PC-9 (cell line): ENCODE measurements at regions not wholly inside any gene's neighbourhood (a gene's known extent, or its start where the extent isn't known, plus 50 kb on each side); places are given as distances from the start of the nearest gene placed in this dataset.

Source experiments
- BruUV-seq: library from RNA; stranded (reverse); fragments of 400-500 nt; replicated peaks from 2 replicates; lab custom pipeline; 2021; lab: Mats Ljungman, UMichigan
- CTCF ChIA-PET: fragments of 300-600 bp; sonication (Branson Sonifier 250); formaldehyde crosslinking; loops from one replicate; lab custom pipeline; 2022; ENCODE audit warnings: antibody characterized with exemption; lab: Charles Lee
- POLR2A ChIA-PET: fragments of 300-600 bp; sonication (Branson Sonifier 250); formaldehyde crosslinking; loops from one replicate; lab custom pipeline; 2022; ENCODE audit warnings: antibody characterized with exemption; ENCODE audit not compliant: unreplicated experiment; lab: Charles Lee
- DNase-seq, 2 experiments: peaks; one replicate each; pipeline versions ENCODE4 v3.0.0 to v3.0.0-alpha.2; 2015 to 2022; ENCODE audit warnings: mixed read lengths in 1 of 2
- H2AFZ ChIP-seq: fragments of 200-600 bp; sonication (generic); 2 replicates; pipeline ENCODE4 v1.8.1; 2017; ENCODE audit warnings: antibody characterized with exemption
- H3F3A ChIP-seq: fragments of 200-600 bp; sonication (generic); 2 replicates; pipeline ENCODE4 v1.8.1; 2017; ENCODE audit warnings: antibody characterized with exemption, mild to moderate bottlenecking, low read depth; ENCODE audit not compliant: insufficient read depth
- H3K27ac ChIP-seq: fragments of 200-600 bp; sonication (generic); 2 replicates; pipeline ENCODE4 v1.6.1; 2016; ENCODE audit warnings: mixed run types
- H3K27me3 ChIP-seq: fragments of 200-600 bp; sonication (generic); 2 replicates; pipeline ENCODE4 v1.6.1; 2016; ENCODE audit warnings: low read depth, mixed run types; ENCODE audit not compliant: insufficient read depth
- H3K36me3 ChIP-seq: fragments of 200-600 bp; sonication (generic); 2 replicates; pipeline ENCODE4 v1.6.1; 2016; ENCODE audit warnings: low read depth, mixed run types
- H3K4me1 ChIP-seq: fragments of 200-600 bp; sonication (generic); replicated peaks from 2 replicates; pipeline ENCODE4 v1.6.1; 2016; ENCODE audit warnings: mixed run types; ENCODE audit not compliant: insufficient read depth
- H3K4me2 ChIP-seq: fragments of 200-600 bp; sonication (generic); 2 replicates; pipeline ENCODE4 v1.6.1; 2017; ENCODE audit warnings: mixed run types
- H3K4me3 ChIP-seq: fragments of 200-600 bp; sonication (generic); 2 replicates; pipeline ENCODE4 v1.6.1; 2016; ENCODE audit warnings: mixed run types
- H3K79me2 ChIP-seq: fragments of 200-600 bp; sonication (generic); 2 replicates; pipeline ENCODE4 v1.6.1; 2017; ENCODE audit warnings: low read depth, mixed run types
- H3K9me2 ChIP-seq: fragments of 200-600 bp; sonication (generic); 2 replicates; pipeline ENCODE4 v1.8.1; 2017; ENCODE audit warnings: mild to moderate bottlenecking; ENCODE audit not compliant: insufficient read depth
- H3K9me3 ChIP-seq: fragments of 200-600 bp; sonication (generic); 2 replicates; pipeline ENCODE4 v1.8.1; 2016; ENCODE audit warnings: low read depth; ENCODE audit not compliant: insufficient read depth
- H4K20me1 ChIP-seq: fragments of 200-600 bp; sonication (generic); 2 replicates; pipeline ENCODE4 v1.8.1; 2017; ENCODE audit not compliant: insufficient read depth
- CTCF ChIP-seq: fragments of 200-600 bp; sonication (generic); conservative IDR thresholded peaks from 2 replicates; pipeline ENCODE4 v1.6.1; 2017; ENCODE audit warnings: mixed run types, antibody characterized with exemption, mild to moderate bottlenecking, moderate library complexity
- EZH2 ChIP-seq: fragments of 200-600 bp; sonication (generic); IDR thresholded peaks from 2 replicates; pipeline ENCODE4 v1.8.0; 2017; ENCODE audit warnings: antibody characterized with exemption, low read depth
- intact Hi-C: fragments of 100-400 bp; cut with micrococcal nuclease; formaldehyde crosslinking; loops from one replicate; pipeline ENCODE4 v1.10.0; 2022; ENCODE audit not compliant: unreplicated experiment

GRCh38 chr2:114049280-114049679 lies 159.4 kb downstream of the ACTR3 start:
- Histone ChIP-seq H3K27me3 (peaks cover 22% of the 10 kb centered on the region), H3K4me2 (no peak overlapping the region), H3K4me3 (no peak overlapping the region), H3K27ac (no peak overlapping the region), H3K9me3 (no peaks in the 10 kb centered on the region), H3F3A (no peaks in the 10 kb centered on the region), H3K4me1 (no peaks in the 10 kb centered on the region), H4K20me1 (no peaks in the 10 kb centered on the region; the same call in 1 of the 2 replicates), H3K79me2 (no peaks in the 10 kb centered on the region), H2AFZ (no peak overlapping the region), H3K36me3 (no peaks in the 10 kb centered on the region), H3K9me2 (no peaks in the 10 kb centered on the region)
- DNase-seq: no peak
- intact Hi-C loops: no loop called here
- POLR2A ChIA-PET: no interaction called here
- TF ChIP-seq CTCF (no peak), EZH2 (no peak)
- CTCF ChIA-PET: no interaction called here
- no TSS peak for BruUV-seq

DNA sequence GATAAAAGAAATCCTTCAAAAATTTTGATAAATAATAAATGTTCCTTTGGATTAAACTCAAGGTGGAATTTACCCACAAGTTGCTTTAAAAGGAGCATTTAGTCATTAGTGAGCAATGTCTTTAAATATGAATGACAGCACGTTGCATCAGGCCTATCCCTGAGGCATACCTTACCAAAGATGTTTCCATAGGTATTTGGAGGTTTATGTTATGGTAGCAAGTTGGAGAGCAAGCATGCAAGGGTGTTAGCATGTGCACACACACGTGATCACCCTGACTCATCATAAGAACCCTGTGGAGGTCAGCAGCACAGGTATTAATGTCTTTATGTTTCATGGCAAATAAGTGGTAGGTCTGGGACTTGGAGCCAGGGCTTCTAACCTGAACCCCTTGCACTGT lies 159.9 kb downstream of the ACTR3 start:
- Histone ChIP-seq H3K4me1 (no peaks in the 10 kb centered on the region), H3K79me2 (no peaks in the 10 kb centered on the region), H3K27ac (no peak overlapping the region), H3K27me3 (peaks cover 27% of the 10 kb centered on the region), H3F3A (no peaks in the 10 kb centered on the region), H3K36me3 (no peaks in the 10 kb centered on the region), H4K20me1 (no peaks in the 10 kb centered on the region; the same call in 1 of the 2 replicates), H3K4me3 (no peak overlapping the region), H3K9me3 (no peaks in the 10 kb centered on the region), H3K9me2 (no peaks in the 10 kb centered on the region), H3K4me2 (no peak overlapping the region), H2AFZ (no peak overlapping the region)
- DNase-seq: no peak
- BruUV-seq: no TSS peak
- intact Hi-C loops: no loop called here
- no peak for TF ChIP-seq EZH2
- no peak for TF ChIP-seq CTCF
- ChIA-PET POLR2A (no interaction called here), CTCF (no interaction called here)

- Histone ChIP-seq H3K9me2 (no peaks in the 10 kb centered on the region), H3K4me2 (no peak overlapping the region), H3K4me1 (no peaks in the 10 kb centered on the region), H3K4me3 (no peak overlapping the region), H3F3A (no peaks in the 10 kb centered on the region), H4K20me1 (no peaks in the 10 kb centered on the region; the same call in 1 of the 2 replicates), H3K9me3 (no peaks in the 10 kb centered on the region), H3K36me3 (no peaks in the 10 kb centered on the region), H3K79me2 (no peaks in the 10 kb centered on the region), H3K27ac (no peak overlapping the region), H2AFZ (no peak overlapping the region), H3K27me3 (peaks cover 62% of the 10 kb centered on the region)
- intact Hi-C loops: no loop called here
- DNase-seq: no peak
- TF ChIP-seq EZH2 (no peak), CTCF (no peak)
- CTCF ChIA-PET: no interaction called here
- POLR2A ChIA-PET: no interaction called here
- BruUV-seq: no TSS peak
Measured at GRCh38 chr2:114056294-114057143, 166.6 kb downstream of the ACTR3 start.
